K562 (cell line): ENCODE measurements at regions not wholly inside any gene's neighbourhood (a gene's known extent, or its start where the extent isn't known, plus 50 kb on each side); places are given as distances from the start of the nearest gene placed in this dataset.

Experiments used
- CEBPG ChIP-seq, 3 experiments: fragments of 200-800 bp in 1 of 3; sonication (Bioruptor generic) in 1 of 3; sonication (generic) in 1 of 3; formaldehyde crosslinking in 1 of 3; IDR thresholded peaks in 2 of 3; conservative IDR thresholded peaks in 1 of 3; 2 replicates each; pipeline versions ENCODE4 v1.6.1 to v1.8.0; 2016 to 2022; ENCODE audit warnings: missing compliant biosample characterization in 2 of 3, missing genetic modification characterization in 2 of 3, mild to moderate bottlenecking in 1 of 3, missing genetic modification reagents in 1 of 3
- CLOCK ChIP-seq: fragments of 250-450 bp; sonication (Bioruptor Pico); IDR thresholded peaks from 2 replicates; pipeline ENCODE4 v1.4.0; 2020; ENCODE audit warnings: mild to moderate bottlenecking, moderate library complexity, borderline replicate concordance
- CREM ChIP-seq: IDR thresholded peaks from 2 replicates; pipeline ENCODE4 v1.6.1; 2014; ENCODE audit warnings: antibody characterized with exemption, low read depth
- CTCFL ChIP-seq: IDR thresholded peaks from 2 replicates; pipeline ENCODE4 v1.6.1; 2011; ENCODE audit warnings: borderline replicate concordance, low read depth, mild to moderate bottlenecking, moderate library complexity, low read length; ENCODE audit not compliant: insufficient read depth, poor library complexity, severe bottlenecking
- ETS1 ChIP-seq: conservative IDR thresholded peaks from 2 replicates; pipeline ENCODE4 v1.6.1; 2011; ENCODE audit warnings: low read depth, mild to moderate bottlenecking, low read length; ENCODE audit not compliant: control insufficient read depth
- HDAC6 ChIP-seq: IDR thresholded peaks from 2 replicates; pipeline ENCODE4 v1.6.1; 2012; ENCODE audit warnings: low read depth, mild to moderate bottlenecking, control low read depth, inconsistent platforms, low read length, moderate library complexity
- MEF2A ChIP-seq: IDR thresholded peaks from 2 replicates; pipeline ENCODE4 v1.6.1; 2011; ENCODE audit warnings: low read depth, mild to moderate bottlenecking, low read length, moderate library complexity; ENCODE audit not compliant: control insufficient read depth
- MLLT1 ChIP-seq, 2 experiments: fragments of 450-650 bp; IDR thresholded peaks; 2 replicates each; pipeline ENCODE4 v1.6.1; 2016
- TOE1 ChIP-seq, 2 experiments: fragments of 450-650 bp in 1 of 2; sonication (generic) in 1 of 2; formaldehyde crosslinking in 1 of 2; IDR thresholded peaks; 2 replicates each; pipeline versions ENCODE4 v1.7.1 to v1.8.0; 2016 to 2022; ENCODE audit warnings: borderline replicate concordance in 2 of 2, mild to moderate bottlenecking in 2 of 2, antibody characterized with exemption in 1 of 2, inconsistent platforms in 1 of 2, low read depth in 1 of 2, missing genetic modification reagents in 1 of 2, moderate library complexity in 1 of 2
- TSHZ1 ChIP-seq: fragments of 250-450 bp; sonication (Bioruptor Pico); IDR thresholded peaks from 2 replicates; pipeline ENCODE4 v1.4.0; 2020; ENCODE audit warnings: mild to moderate bottlenecking, moderate library complexity
- XRCC3 ChIP-seq: fragments of 450-650 bp; IDR thresholded peaks from 2 replicates; pipeline ENCODE4 v1.6.1; 2017; ENCODE audit warnings: mild to moderate bottlenecking, moderate library complexity
- ZBED1 ChIP-seq: IDR thresholded peaks from 2 replicates; pipeline ENCODE4 v1.6.1; 2014
- ZC3H8 ChIP-seq: fragments of 450-650 bp; IDR thresholded peaks from 2 replicates; pipeline ENCODE4 v1.6.1; 2017
- ZNF124 ChIP-seq: sonication (generic); formaldehyde crosslinking; IDR thresholded peaks from 2 replicates; pipeline ENCODE4 v1.8.1; 2022; ENCODE audit warnings: missing genetic modification reagents
- ZNF212 ChIP-seq: fragments of 450-650 bp; formaldehyde crosslinking; IDR thresholded peaks from 2 replicates; pipeline ENCODE4 v1.4.0; 2020; ENCODE audit warnings: mild to moderate bottlenecking
- ZNF224 ChIP-seq: sonication (generic); formaldehyde crosslinking; IDR thresholded peaks from 2 replicates; pipeline ENCODE4 v1.8.0; 2022; ENCODE audit warnings: mild to moderate bottlenecking, missing genetic modification reagents

GRCh38 chr9:124202447-124202971 lies 55.2 kb upstream of the NEK6 start (continued):
- TF ChIP-seq TOE1 (IDR thresholded peaks at IDR 0.05; ENCODE audit: borderline replicate concordance) = peak; percentile 45; the same call in 1 of the 2 replicates
- no peak for TF ChIP-seq TOE1 (CRISPR knock-in tag; IDR thresholded peaks at IDR 0.05; ENCODE audit: borderline replicate concordance, low read depth)
- no peak for TF ChIP-seq CTCFL
- no peak for TF ChIP-seq HDAC6
- TF ChIP-seq ZBED1 = no peak
- peak; percentile 99 for TF ChIP-seq MEF2A
- TF ChIP-seq ZNF224 = no peak
- TF ChIP-seq ETS1 = peak; percentile 67; the same call in 1 of the 2 replicates
- no peak for TF ChIP-seq CEBPG (CRISPR knock-in tag; IDR thresholded peaks at IDR 0.05)
- TF ChIP-seq CEBPG (tag; conservative IDR thresholded peaks at IDR 0.05 in 1 of 2, IDR thresholded peaks at IDR 0.05 in 1 of 2) = no peak
- TF ChIP-seq ZNF212 (CRISPR knock-in tag) = no peak
- TF ChIP-seq XRCC3 = no peak
- TF ChIP-seq TSHZ1 (CRISPR knock-in tag) = no peak
- no peak for TF ChIP-seq ZC3H8
- TF ChIP-seq CREM = peak; percentile 68
- TF ChIP-seq MLLT1 (IDR thresholded peaks at IDR 0.05) = no peak; a peak in 1 of 4 replicates
- TF ChIP-seq ZNF124 = no peak
- TF ChIP-seq CLOCK (CRISPR knock-in tag) = no peak
